Cardiac fibroblast (primary cell): ENCODE measurements at regions not wholly inside any gene's neighbourhood (a gene's known extent, or its start where the extent isn't known, plus 50 kb on each side); places are given as distances from the start of the nearest gene placed in this dataset.
"Not testable (repeated sequence)": the region's sequence is repeated elsewhere in the genome, so short reads cannot be mapped to it uniquely, and the experiment has no call there.

Experiments
- DNase-seq, 2 donors: peaks; one replicate each; pipeline versions ENCODE4 v3.0.0 to v3.0.0-alpha.2; 2010; ENCODE audit warnings: low read depth in 2 of 2
- H3K4me3 ChIP-seq, 2 donors: replicated peaks in 1 of 2; 1 replicate in 1 of 2; 2 replicates in 1 of 2; pipeline ENCODE4 v1.5.1; 2011; ENCODE audit warnings: low read depth in 2 of 2, low read length in 2 of 2, mild to moderate bottlenecking in 2 of 2, moderate library complexity in 1 of 2
- CTCF ChIP-seq: IDR thresholded peaks from one replicate; pipeline ENCODE4 v1.5.1; 2011; ENCODE audit warnings: low read depth, mild to moderate bottlenecking, low read length, inconsistent platforms

DNA sequence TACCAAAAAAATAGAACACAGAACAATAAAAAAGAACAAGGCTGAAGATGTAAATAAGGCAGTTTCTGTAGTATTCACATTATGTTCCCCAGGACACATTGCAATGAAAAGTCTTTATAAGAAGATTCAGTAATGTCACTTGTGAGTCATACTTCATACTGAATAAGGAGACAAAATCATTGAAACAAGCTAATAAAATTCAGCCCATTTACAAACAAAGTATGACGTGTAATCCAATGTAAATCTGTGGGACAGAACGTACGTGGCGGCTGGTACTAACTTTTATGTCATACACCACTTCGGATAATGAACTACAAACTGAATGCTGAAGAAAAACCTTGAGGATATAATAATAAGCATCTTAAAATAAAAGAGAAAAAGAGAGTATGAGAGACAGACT, 512.8 kb upstream of the MIR17HG start:
- TF ChIP-seq CTCF, result no peak
- no peak for DNase-seq
- no peak overlapping the region for H3K4me3 ChIP-seq

- no peak for TF ChIP-seq CTCF
- no peak for DNase-seq
- H3K4me3 ChIP-seq, result no peak overlapping the region
Measured at GRCh38 chr13:90835826-90836225, 511.7 kb upstream of the MIR17HG start.

GRCh38 chr13:90838317-90838960, 509.0 kb upstream of the MIR17HG start:
- no peak for DNase-seq
- no peak for TF ChIP-seq CTCF
- no peak overlapping the region for H3K4me3 ChIP-seq

GRCh38 chr13:90839061-90839460, 508.4 kb upstream of the MIR17HG start:
- no peak for TF ChIP-seq CTCF
- H3K4me3 ChIP-seq, result no peak overlapping the region
- no peak for DNase-seq

DNA sequence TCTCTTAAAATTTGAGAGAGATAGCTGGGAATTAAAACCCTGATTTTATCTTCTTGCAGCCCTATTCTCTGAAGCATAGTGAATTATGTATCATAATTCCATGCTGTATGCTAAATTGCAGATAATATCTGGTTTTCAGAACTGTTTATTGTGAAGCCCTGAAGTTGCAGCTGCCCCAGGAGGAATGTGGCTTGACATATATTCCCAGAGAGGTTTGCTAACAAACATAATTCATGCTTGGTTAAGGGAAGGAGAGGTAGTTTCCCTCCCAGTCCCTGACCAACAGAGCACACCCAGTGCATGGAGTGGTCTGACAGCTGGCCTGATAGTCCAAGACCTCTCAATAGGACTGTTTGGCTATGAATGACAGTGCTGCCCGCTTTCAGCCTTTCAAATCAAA, 500.6 kb upstream of the MIR17HG start:
- TF ChIP-seq CTCF, result no peak
- H3K4me3 ChIP-seq, result no peak overlapping the region
- DNase-seq, result no peak

DNA sequence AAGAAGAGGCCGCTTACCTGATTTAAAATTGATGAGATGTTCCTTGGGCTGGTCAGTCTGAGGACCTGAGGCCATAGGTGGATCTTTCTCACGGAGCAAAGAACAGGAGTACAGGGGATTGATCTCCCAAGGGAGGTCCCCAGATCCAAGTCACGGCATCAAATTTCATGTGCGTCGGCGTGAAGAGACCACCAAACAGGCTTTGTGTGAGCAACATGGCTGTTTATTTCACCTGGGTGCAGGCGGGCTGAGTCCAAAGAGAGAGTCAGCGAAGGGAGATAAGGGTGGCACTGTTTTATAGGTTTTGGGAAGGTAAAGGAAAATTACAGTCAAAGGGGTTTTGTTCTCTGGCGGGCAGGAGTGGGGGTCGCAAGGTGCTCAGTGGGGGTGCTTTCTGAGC, 493.8 kb upstream of the MIR17HG start:
- DNase-seq, H3K4me3 ChIP-seq: not testable (repeated sequence)

DNA sequence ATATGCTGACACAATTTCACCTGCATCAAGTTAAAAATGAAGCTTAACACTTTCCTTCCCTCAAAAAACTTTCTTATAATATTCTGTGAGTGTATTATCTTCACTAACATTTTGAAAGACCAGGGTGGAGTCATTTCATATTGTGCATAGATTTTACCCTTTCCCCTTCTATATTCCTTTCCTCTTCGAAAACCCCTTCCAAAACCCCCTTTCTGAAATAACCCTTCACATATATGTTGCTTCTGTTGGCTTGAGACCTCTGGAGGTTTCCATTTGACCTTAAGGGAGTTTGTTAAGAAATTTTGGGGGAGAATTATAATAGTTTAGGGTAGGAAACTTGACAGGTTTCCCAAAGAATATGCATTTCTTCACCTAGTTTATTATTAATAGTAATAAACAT, 489.6 kb upstream of the MIR17HG start:
- no peak overlapping the region for H3K4me3 ChIP-seq
- DNase-seq, result no peak
- TF ChIP-seq CTCF, result no peak
